BE2C (cell line): ENCODE measurements at regions not wholly inside any gene's neighbourhood (a gene's known extent, or its start where the extent isn't known, plus 50 kb on each side); places are given as distances from the start of the nearest gene placed in this dataset.

Experiments
- DNase-seq: peaks from one replicate; pipeline ENCODE4 v3.0.0-alpha.2; 2020
- H3K27me3 ChIP-seq: fragments of 250-450 bp; sonication (Bioruptor Pico); 2 replicates; pipeline ENCODE4 v1.5.1; 2020; ENCODE audit warnings: mild to moderate bottlenecking
- H3K36me3 ChIP-seq: fragments of 250-450 bp; sonication (Bioruptor Pico); 2 replicates; pipeline ENCODE4 v1.5.1; 2020; ENCODE audit warnings: mild to moderate bottlenecking
- H3K4me1 ChIP-seq: fragments of 250-450 bp; sonication (Bioruptor Pico); 2 replicates; pipeline ENCODE4 v1.5.1; 2020
- H3K4me3 ChIP-seq: 2 replicates; pipeline ENCODE4 v1.5.1; 2011; ENCODE audit warnings: low read depth, low read length
- H3K9me3 ChIP-seq: fragments of 250-450 bp; sonication (Bioruptor Pico); 2 replicates; pipeline ENCODE4 v1.5.1; 2020
- CTCF ChIP-seq: IDR thresholded peaks from 2 replicates; pipeline ENCODE4 v1.5.1; 2012; ENCODE audit warnings: mild to moderate bottlenecking, low read depth, low read length

GRCh38 chr20:12591949-12592470 is 416.8 kb upstream of the SPTLC3 start:
- DNase-seq = no peak
- Histone ChIP-seq H3K9me3 (no peaks in the 10 kb centered on the region), H3K36me3 (no peaks in the 10 kb centered on the region), H3K4me1 (peaks cover 5% of the 10 kb centered on the region), H3K4me3 (no peak overlapping the region), H3K27me3 (no peaks in the 10 kb centered on the region)
- TF ChIP-seq CTCF = no peak

GRCh38 chr20:12592756-12593155 is 416.0 kb upstream of the SPTLC3 start:
- H3K36me3 ChIP-seq = no peaks in the 10 kb centered on the region
- no peak overlapping the region for H3K4me3 ChIP-seq
- no peak for TF ChIP-seq CTCF
- H3K4me1 ChIP-seq = peaks cover 6% of the 10 kb centered on the region
- DNase-seq = no peak
- no peaks in the 10 kb centered on the region for H3K27me3 ChIP-seq
- H3K9me3 ChIP-seq = no peaks in the 10 kb centered on the region

GRCh38 chr20:12593342-12593873 is 415.4 kb upstream of the SPTLC3 start:
- no peak for DNase-seq
- Histone ChIP-seq H3K4me1 (peaks cover 6% of the 10 kb centered on the region), H3K36me3 (no peaks in the 10 kb centered on the region), H3K9me3 (no peaks in the 10 kb centered on the region), H3K4me3 (no peak overlapping the region), H3K27me3 (no peaks in the 10 kb centered on the region)
- TF ChIP-seq CTCF = no peak

- peaks cover 6% of the 10 kb centered on the region for H3K4me1 ChIP-seq
- peak; percentile 31 for DNase-seq
- no peaks in the 10 kb centered on the region for H3K36me3 ChIP-seq
- TF ChIP-seq CTCF = no peak
- H3K4me3 ChIP-seq = peak overlapping the region; percentile 32; the same call in 1 of the 2 replicates
- no peaks in the 10 kb centered on the region for H3K9me3 ChIP-seq
- no peaks in the 10 kb centered on the region for H3K27me3 ChIP-seq
Observed at GRCh38 chr20:12594410-12595088, 414.2 kb upstream of the SPTLC3 start.

- DNase-seq = no peak
- Histone ChIP-seq H3K36me3 (no peaks in the 10 kb centered on the region), H3K4me1 (peaks cover 6% of the 10 kb centered on the region), H3K9me3 (no peaks in the 10 kb centered on the region), H3K27me3 (no peaks in the 10 kb centered on the region), H3K4me3 (no peak overlapping the region)
- no peak for TF ChIP-seq CTCF
Observed at GRCh38 chr20:12595841-12596240, 412.9 kb upstream of the SPTLC3 start.

GRCh38 chr20:12596863-12597262 is 411.9 kb upstream of the SPTLC3 start:
- DNase-seq = no peak
- H3K4me1 ChIP-seq = peaks cover 6% of the 10 kb centered on the region
- TF ChIP-seq CTCF = no peak
- H3K4me3 ChIP-seq = no peak overlapping the region
- no peaks in the 10 kb centered on the region for H3K27me3 ChIP-seq
- H3K36me3 ChIP-seq = no peaks in the 10 kb centered on the region
- no peaks in the 10 kb centered on the region for H3K9me3 ChIP-seq
